ENCODE measurements at regions not wholly inside any gene's neighbourhood (a gene's known extent, or its start where the extent isn't known, plus 50 kb on each side); places are given as distances from the start of the nearest gene placed in this dataset.

- Histone ChIP-seq H3K27me3 (no peaks in the 10 kb centered on the region), H3K4me3 (peak overlapping the region in 1 of 2 donors; percentile 35), H3K27ac (peak overlapping the region; percentile 69), H3K36me3 (no peaks in the 10 kb centered on the region), H3K4me1 (peaks cover 25% of the 10 kb centered on the region), H3K9me3 (no peaks in the 10 kb centered on the region)
- TF ChIP-seq POLR2A (IDR thresholded peaks at IDR 0.05): no peak
- TF ChIP-seq POLR2AphosphoS5 (IDR thresholded peaks at IDR 0.05; ENCODE audit: insufficient read depth in 1 of 2, low read depth in 1 of 2): no peak
- TF ChIP-seq CTCF (IDR thresholded peaks at IDR 0.05): no peak
- DNase-seq (ENCODE audit: extremely low spot score in 2 of 2): no peak
- intact Hi-C loops (cut with DNase I): no loop called here
Observed at GRCh38 chr3:11095932-11096265, 58.4 kb upstream of the HRH1 start.

GRCh38 chr3:11096266-11097139, 57.8 kb upstream of the HRH1 start:
- H3K27me3 ChIP-seq: no peaks in the 10 kb centered on the region
- H3K4me1 ChIP-seq: peaks cover 21% of the 10 kb centered on the region
- peak overlapping the region; percentile 29 to 35 for H3K4me3 ChIP-seq
- no peak for DNase-seq (ENCODE audit: extremely low spot score in 2 of 2)
- no peaks in the 10 kb centered on the region for H3K36me3 ChIP-seq
- no peaks in the 10 kb centered on the region for H3K9me3 ChIP-seq
- H3K27ac ChIP-seq: peak overlapping the region; percentile 69
- TF ChIP-seq POLR2A (IDR thresholded peaks at IDR 0.05) (no peak), CTCF (IDR thresholded peaks at IDR 0.05) (no peak), POLR2AphosphoS5 (IDR thresholded peaks at IDR 0.05; ENCODE audit: insufficient read depth in 1 of 2, low read depth in 1 of 2) (peak; percentile 59 to 87)
- intact Hi-C loops (cut with DNase I): no loop called here

- TF ChIP-seq CTCF (IDR thresholded peaks at IDR 0.05) (no peak), POLR2A (IDR thresholded peaks at IDR 0.05) (no peak), POLR2AphosphoS5 (IDR thresholded peaks at IDR 0.05; ENCODE audit: insufficient read depth in 1 of 2, low read depth in 1 of 2) (no peak)
- intact Hi-C loops (cut with DNase I): no loop called here
- no peak for DNase-seq (ENCODE audit: extremely low spot score in 2 of 2)
- Histone ChIP-seq H3K27me3 (no peaks in the 10 kb centered on the region), H3K27ac (no peak overlapping the region), H3K4me1 (peaks cover 11% of the 10 kb centered on the region), H3K9me3 (peaks cover 2% of the 10 kb centered on the region), H3K4me3 (no peak overlapping the region), H3K36me3 (no peaks in the 10 kb centered on the region)
Observed at GRCh38 chr3:11099306-11099705, 55.0 kb upstream of the HRH1 start.

Data from vagina (tissue), 2 donors.